Prostate gland (tissue), 2 donors: ENCODE measurements at regions not wholly inside any gene's neighbourhood (a gene's known extent, or its start where the extent isn't known, plus 50 kb on each side); places are given as distances from the start of the nearest gene placed in this dataset.

Experiments
- POLR2A ChIP-seq: fragments of 450-650 bp; IDR thresholded peaks from one replicate; pipeline ENCODE4 v1.6.1; 2016; ENCODE audit warnings: antibody characterized with exemption, mild to moderate bottlenecking
- TF ChIP-seq, protein P1 (sequence below), 4 experiments: fragments of 200-600 bp in 2 of 4; fragments of 450-650 bp in 2 of 4; sonication (generic) in 2 of 4; IDR thresholded peaks; 1 replicate in 3 of 4; 2 replicates in 1 of 4; pipeline ENCODE4 v1.5.1; 2016 to 2019; ENCODE audit warnings: antibody characterized with exemption in 4 of 4, mild to moderate bottlenecking in 2 of 4, moderate library complexity in 2 of 4

DNA sequence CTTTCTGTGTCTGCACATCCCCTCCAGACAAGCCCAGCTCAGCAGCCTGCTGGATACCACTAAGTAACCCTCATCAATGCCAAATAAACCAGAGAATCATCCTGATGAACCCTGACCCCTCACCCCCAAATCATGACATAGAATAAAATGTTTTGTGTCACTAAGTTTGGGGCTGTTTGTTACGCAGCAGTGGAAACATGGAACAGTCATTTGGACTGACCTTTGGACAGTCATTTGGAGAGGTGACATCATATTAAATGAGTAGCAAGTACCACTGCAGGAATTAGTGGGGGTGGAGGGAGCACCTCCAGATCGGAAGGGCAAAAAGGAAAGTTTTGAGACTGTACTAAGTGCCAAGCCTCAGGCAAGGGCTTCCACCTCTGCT, 55.6 kb upstream of the MSX1 start:
- TF ChIP-seq POLR2A = no peak
- TF ChIP-seq, protein P1, sequence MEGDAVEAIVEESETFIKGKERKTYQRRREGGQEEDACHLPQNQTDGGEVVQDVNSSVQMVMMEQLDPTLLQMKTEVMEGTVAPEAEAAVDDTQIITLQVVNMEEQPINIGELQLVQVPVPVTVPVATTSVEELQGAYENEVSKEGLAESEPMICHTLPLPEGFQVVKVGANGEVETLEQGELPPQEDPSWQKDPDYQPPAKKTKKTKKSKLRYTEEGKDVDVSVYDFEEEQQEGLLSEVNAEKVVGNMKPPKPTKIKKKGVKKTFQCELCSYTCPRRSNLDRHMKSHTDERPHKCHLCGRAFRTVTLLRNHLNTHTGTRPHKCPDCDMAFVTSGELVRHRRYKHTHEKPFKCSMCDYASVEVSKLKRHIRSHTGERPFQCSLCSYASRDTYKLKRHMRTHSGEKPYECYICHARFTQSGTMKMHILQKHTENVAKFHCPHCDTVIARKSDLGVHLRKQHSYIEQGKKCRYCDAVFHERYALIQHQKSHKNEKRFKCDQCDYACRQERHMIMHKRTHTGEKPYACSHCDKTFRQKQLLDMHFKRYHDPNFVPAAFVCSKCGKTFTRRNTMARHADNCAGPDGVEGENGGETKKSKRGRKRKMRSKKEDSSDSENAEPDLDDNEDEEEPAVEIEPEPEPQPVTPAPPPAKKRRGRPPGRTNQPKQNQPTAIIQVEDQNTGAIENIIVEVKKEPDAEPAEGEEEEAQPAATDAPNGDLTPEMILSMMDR (IDR thresholded peaks at IDR 0.05) = no peak
